A549 (cell line): ENCODE measurements at regions not wholly inside any gene's neighbourhood (a gene's known extent, or its start where the extent isn't known, plus 50 kb on each side); places are given as distances from the start of the nearest gene placed in this dataset.

Experiments
- ATAC-seq, 2 experiments: fragments of 200-7000 bp in 1 of 2; fragments of >200 bp in 1 of 2; cut with Nextera tagmentation in 1 of 2; cut with Tn5 transposase in 1 of 2; 3 replicates each; pipeline versions ENCODE4 v1.8.0 to v1.9.1; 2018 to 2020; ENCODE audit warnings: mild to moderate bottlenecking in 1 of 2, moderate library complexity in 1 of 2
- CTCF ChIA-PET: fragments of 300-600 bp; sonication (Branson Sonifier 250); formaldehyde crosslinking; extraction: SDS; loops from one replicate; lab custom pipeline; 2021; ENCODE audit warnings: antibody characterized with exemption, inconsistent platforms; lab: Yijun Ruan, JAX
- POLR2A ChIA-PET: fragments of 350-600 bp; formaldehyde crosslinking; extraction: SDS; loops from one replicate; lab custom pipeline; 2021; ENCODE audit warnings: antibody characterized with exemption, inconsistent platforms; lab: Yijun Ruan, JAX
- DNase-seq, 2 experiments: peaks; one replicate each; pipeline versions ENCODE4 v3.0.0 to v3.0.0-alpha.2; 2011 to 2016; ENCODE audit warnings: low read depth in 1 of 2, low spot score in 1 of 2
- FAIRE-seq: peaks from 2 replicates; lab custom pipeline; 2011; peaks lifted over from hg19 to GRCh38; lab: Jason Lieb, UNC
- H3K27ac ChIP-seq, 2 experiments: fragments of >200 bp; sonication (Bioruptor Twin); formaldehyde crosslinking; 3 replicates each; pipeline ENCODE4 v1.5.1; 2016 to 2017
- H3K4me1 ChIP-seq: fragments of >200 bp; sonication (Bioruptor Twin); formaldehyde crosslinking; 3 replicates; pipeline ENCODE4 v1.6.1; 2016
- H3K4me2 ChIP-seq: fragments of >200 bp; sonication (Bioruptor Twin); formaldehyde crosslinking; 3 replicates; pipeline ENCODE4 v1.6.1; 2016
- H3K4me3 ChIP-seq: fragments of >200 bp; sonication (Bioruptor Twin); formaldehyde crosslinking; 3 replicates; pipeline ENCODE4 v1.5.1; 2016
- H3K9me3 ChIP-seq: fragments of >200 bp; sonication (Bioruptor Twin); formaldehyde crosslinking; 3 replicates; pipeline ENCODE4 v1.6.1; 2016
- BHLHE40 ChIP-seq: IDR thresholded peaks from 2 replicates; pipeline ENCODE4 v1.6.1; 2012; ENCODE audit warnings: low read depth, low read length, inconsistent platforms
- CEBPB ChIP-seq, 2 experiments: fragments of >200 bp in 1 of 2; sonication (Bioruptor Twin) in 1 of 2; formaldehyde crosslinking in 1 of 2; IDR thresholded peaks; 2 replicates each; pipeline ENCODE4 v1.6.1; 2012 to 2016
- CHD4 ChIP-seq: fragments of 200-600 bp; sonication (generic); IDR thresholded peaks from 2 replicates; pipeline ENCODE4 v1.6.1; 2016; ENCODE audit warnings: antibody characterized with exemption, mild to moderate bottlenecking, borderline replicate concordance
- E2F6 ChIP-seq: IDR thresholded peaks from 2 replicates; pipeline ENCODE4 v1.6.1; 2012; ENCODE audit warnings: low read depth, borderline replicate concordance
- EHF ChIP-seq: fragments of 250-450 bp; sonication (Bioruptor Pico); IDR thresholded peaks from 2 replicates; pipeline ENCODE4 v1.5.0; 2020; ENCODE audit warnings: mild to moderate bottlenecking
- ESRRA ChIP-seq: fragments of 150-350 bp; IDR thresholded peaks from 2 replicates; pipeline ENCODE4 v1.6.1; 2014; ENCODE audit warnings: mild to moderate bottlenecking, low read length, borderline replicate concordance
- FOSB ChIP-seq: fragments of 250-450 bp; sonication (Bioruptor Pico); IDR thresholded peaks from 2 replicates; pipeline ENCODE4 v1.5.0; 2020; ENCODE audit warnings: mild to moderate bottlenecking, moderate library complexity
- FOSL2 ChIP-seq, 2 experiments: fragments of 450-650 bp in 1 of 2; fragments of >200 bp in 1 of 2; sonication (Bioruptor Twin) in 1 of 2; formaldehyde crosslinking; IDR thresholded peaks; 2 replicates each; pipeline versions ENCODE4 v1.5.0 to v1.6.1; 2016 to 2020; ENCODE audit warnings: mild to moderate bottlenecking in 1 of 2, moderate library complexity in 1 of 2
- JUNB ChIP-seq: fragments of >200 bp; sonication (Bioruptor Twin); formaldehyde crosslinking; IDR thresholded peaks from 2 replicates; pipeline ENCODE4 v1.6.1; 2016
- KDM1A ChIP-seq: fragments of 200-600 bp; sonication (generic); IDR thresholded peaks from 2 replicates; pipeline ENCODE4 v1.6.1; 2016; ENCODE audit warnings: low read depth, mild to moderate bottlenecking
- MAX ChIP-seq: IDR thresholded peaks from 2 replicates; pipeline ENCODE4 v1.6.1; 2012
- PBX3 ChIP-seq: IDR thresholded peaks from 2 replicates; pipeline ENCODE4 v1.6.1; 2012
- POLR2A ChIP-seq: IDR thresholded peaks from 2 replicates; pipeline ENCODE4 v1.6.1; 2012; ENCODE audit warnings: mild to moderate bottlenecking, low read length
- RAD21 ChIP-seq, 2 experiments: fragments of >200 bp in 1 of 2; sonication (Bioruptor Twin) in 1 of 2; formaldehyde crosslinking in 1 of 2; IDR thresholded peaks in 1 of 2; conservative IDR thresholded peaks in 1 of 2; 2 replicates in 1 of 2; 3 replicates in 1 of 2; pipeline ENCODE4 v1.6.1; 2012 to 2018; ENCODE audit warnings: inconsistent platforms in 1 of 2
- RARB ChIP-seq: fragments of 250-450 bp; sonication (Bioruptor Pico); IDR thresholded peaks from 2 replicates; pipeline ENCODE4 v1.8.0; 2021; ENCODE audit warnings: mild to moderate bottlenecking, moderate library complexity
- RCOR1 ChIP-seq: fragments of 150-350 bp; IDR thresholded peaks from 2 replicates; pipeline ENCODE4 v1.6.1; 2014; ENCODE audit warnings: antibody characterized with exemption, low read length, low read depth
- REST ChIP-seq: fragments of 200-600 bp; sonication (generic); IDR thresholded peaks from 2 replicates; pipeline ENCODE4 v1.6.1; 2016; ENCODE audit warnings: antibody characterized with exemption, mild to moderate bottlenecking, moderate library complexity
- SREBF2 ChIP-seq: fragments of 450-650 bp; IDR thresholded peaks from 2 replicates; pipeline ENCODE4 v1.6.1; 2014; ENCODE audit warnings: mild to moderate bottlenecking, moderate library complexity
- ZNF302 ChIP-seq: fragments of 250-450 bp; sonication (Bioruptor Pico); IDR thresholded peaks from 2 replicates; pipeline ENCODE4 v1.9.0; 2021; ENCODE audit warnings: inconsistent platforms, mild to moderate bottlenecking, moderate library complexity
- ZSCAN20 ChIP-seq: fragments of 250-450 bp; sonication (Bioruptor Pico); IDR thresholded peaks from 2 replicates; pipeline ENCODE4 v1.8.0; 2022; ENCODE audit warnings: mild to moderate bottlenecking, moderate library complexity
- WGBS: methylation state at CpG from one replicate; pipeline ENCODE4 v1.1.6; 2017; ENCODE audit errors: missing lambda C conversion rate; 5-methylcytosine and 5-hydroxymethylcytosine counted together

GRCh38 chr10:6783471-6783870 lies 203.4 kb upstream of the PRKCQ start:
- ATAC-seq (no peak), DNase-seq (no peak), FAIRE-seq (no peak)
- Histone ChIP-seq H3K9me3 (no peaks in the 10 kb centered on the region), H3K27ac (peak overlapping the region in 1 of 2 experiments; percentile 51; a peak in 3 of 6 replicates), H3K4me3 (no peak overlapping the region), H3K4me2 (peak overlapping the region; percentile 11; the same call in 1 of the 3 replicates), H3K4me1 (peaks cover 50% of the 10 kb centered on the region)
- POLR2A ChIA-PET, result interaction anchor here (1.0 kb wide), 1 partner anchor 47 kb away, joined by 3 read pairs; no protein-coding TSS in a partner anchor
- no peak for TF ChIP-seq CEBPB (IDR thresholded peaks at IDR 0.05)
- no peak for TF ChIP-seq SREBF2
- no peak for TF ChIP-seq BHLHE40
- TF ChIP-seq CHD4, result no peak
- TF ChIP-seq PBX3, result no peak
- no peak for TF ChIP-seq FOSB
- no peak for TF ChIP-seq KDM1A
- no peak for TF ChIP-seq EHF (CRISPR knock-in tag)
- TF ChIP-seq RCOR1, result no peak
- no peak for TF ChIP-seq POLR2A
- TF ChIP-seq FOSL2 (IDR thresholded peaks at IDR 0.05), result no peak
- no peak for TF ChIP-seq FOSL2 (CRISPR knock-in tag; IDR thresholded peaks at IDR 0.05)
- no peak for TF ChIP-seq JUNB
- TF ChIP-seq MAX, result no peak
- no peak for TF ChIP-seq ESRRA
- TF ChIP-seq ZSCAN20 (CRISPR knock-in tag), result no peak
- no peak for TF ChIP-seq RARB (CRISPR knock-in tag)
- no peak for TF ChIP-seq ZNF302 (CRISPR knock-in tag)
- CTCF ChIA-PET, result interaction anchor here (1.2 to 3.3 kb wide), 3 partner anchors 62 to 634 kb away, joined by 4 to 9 read pairs (median 9); no protein-coding TSS in a partner anchor
- WGBS, result 87% methylated on average over 1 of the region's 1 CpG

GRCh38 chr10:6782378-6782777 lies 202.3 kb upstream of the PRKCQ start:
- Histone ChIP-seq H3K9me3 (peaks cover 9% of the 10 kb centered on the region; the same call in 2 of the 3 replicates), H3K4me3 (no peak overlapping the region), H3K4me2 (peak overlapping the region; percentile 78), H3K4me1 (peaks cover 57% of the 10 kb centered on the region), H3K27ac (peak overlapping the region in 1 of 2 experiments; percentile 86; a peak in 2 of 6 replicates)
- WGBS, result 75% methylated on average over 2 of the region's 2 CpGs
- FAIRE-seq, result no peak
- no peak for ATAC-seq
- TF ChIP-seq SREBF2, result no peak
- TF ChIP-seq RAD21 (conservative IDR thresholded peaks at IDR 0.05 in 1 of 2, IDR thresholded peaks at IDR 0.05 in 1 of 2), result 0 out of 5 replicates have a peak, but pooled peaks of 1 of the 2 experiments have one; percentile 12
- POLR2A ChIA-PET, result no interaction called here
- CTCF ChIA-PET, result interaction anchor here (1.0 to 3.3 kb wide), 5 partner anchors 10 to 635 kb away, joined by 3 to 9 read pairs (median 5); no protein-coding TSS in a partner anchor
- no peak for DNase-seq

- Histone ChIP-seq H3K9me3 (peaks cover 9% of the 10 kb centered on the region; the same call in 2 of the 3 replicates), H3K27ac (peak overlapping the region; percentile 83 to 86; a peak in 5 of 6 replicates), H3K4me1 (peaks cover 48% of the 10 kb centered on the region), H3K4me3 (peak overlapping the region; percentile 37; the same call in 2 of the 3 replicates), H3K4me2 (peak overlapping the region; percentile 78)
- ATAC-seq (no peak), DNase-seq (no peak), FAIRE-seq (no peak)
- POLR2A ChIA-PET, result no interaction called here
- CTCF ChIA-PET, result interaction anchor here (1.0 to 3.3 kb wide), 5 partner anchors 11 to 636 kb away, joined by 3 to 9 read pairs (median 5); no protein-coding TSS in a partner anchor
- no peak for TF ChIP-seq ZSCAN20 (CRISPR knock-in tag)
- no peak for TF ChIP-seq E2F6
- no peak for TF ChIP-seq BHLHE40
- TF ChIP-seq REST, result no peak
- TF ChIP-seq FOSB, result no peak
- whole genome bisulfite sequencing, result 38% methylated on average over 3 of the region's 3 CpGs
These were observed 201.2 kb upstream of the PRKCQ start for GRCh38 chr10:6781133-6781770.
